Limb (tissue), 2 donors: ENCODE measurements at regions not wholly inside any gene's neighbourhood (a gene's known extent, or its start where the extent isn't known, plus 50 kb on each side); places are given as distances from the start of the nearest gene placed in this dataset.
"Not testable (repeated sequence)": the region's sequence is repeated elsewhere in the genome, so short reads cannot be mapped to it uniquely, and the experiment has no call there.

ENCODE experiments used
- DNase-seq, 2 donors: peaks; one replicate each; pipeline ENCODE4 v3.0.0-alpha.2; 2016; ENCODE audit errors: extremely low spot score in 2 of 2

- DNase-seq: no peak
Observed at GRCh38 chr2:77578354-77578753, 56.2 kb upstream of the LRRTM4 start.

DNA sequence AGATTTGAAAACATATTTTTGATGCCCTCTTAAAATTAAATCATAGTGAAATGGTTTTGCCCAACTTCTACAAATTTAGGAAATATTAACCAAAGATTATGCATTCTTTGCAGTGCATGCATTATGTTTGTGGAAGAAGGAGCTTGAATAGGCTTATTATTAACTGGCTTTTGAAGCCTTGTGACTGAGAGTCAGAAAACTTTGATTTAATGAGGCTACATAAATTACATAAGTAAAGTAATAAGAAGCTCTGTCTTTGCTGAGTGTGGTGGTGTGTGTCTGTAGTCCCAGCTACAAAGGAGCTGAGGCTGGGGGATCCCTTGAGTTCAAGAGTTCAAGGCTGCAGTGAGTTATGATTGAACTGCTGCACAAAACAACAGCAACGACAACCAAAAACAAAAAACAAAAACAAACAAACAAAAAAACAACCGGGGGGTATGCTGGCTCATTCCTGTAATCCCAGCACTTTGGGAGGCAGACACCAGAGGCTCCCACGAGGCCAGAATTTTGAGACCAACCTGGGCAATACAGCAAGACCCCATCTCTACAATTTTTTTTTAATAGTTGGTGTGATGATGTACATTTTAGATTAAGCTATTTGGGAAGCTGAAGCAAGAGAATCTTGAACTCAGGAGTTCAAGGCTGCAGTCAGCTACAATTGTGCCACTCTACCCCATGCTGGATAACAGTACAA is 57.0 kb upstream of the LRRTM4 start:
- DNase-seq: no peak

DNA sequence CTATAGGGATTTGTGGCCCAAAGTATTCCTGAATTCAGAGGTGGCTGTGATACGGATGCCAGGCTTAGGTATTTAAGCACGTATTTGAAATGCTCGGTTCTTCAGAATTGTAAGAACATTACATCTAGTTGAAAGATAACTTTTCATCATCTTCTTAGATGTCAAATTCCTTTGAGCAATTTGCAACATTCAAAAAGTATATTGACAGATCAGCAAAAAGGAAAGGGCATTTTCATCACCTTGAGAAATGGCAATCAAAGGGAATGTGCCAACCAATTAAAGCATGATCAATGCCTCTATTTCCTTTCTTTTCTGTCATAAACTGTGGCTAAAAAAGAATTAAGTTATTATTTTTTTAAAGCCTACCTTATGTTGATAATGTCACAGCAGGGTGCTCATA is 66.3 kb upstream of the LRRTM4 start:
- DNase-seq: no peak

GRCh38 chr2:77590298-77590917 is 68.2 kb upstream of the LRRTM4 start:
- no peak for DNase-seq

GRCh38 chr2:77592955-77593354 is 70.8 kb upstream of the LRRTM4 start:
- DNase-seq: not testable (repeated sequence)

- no peak for DNase-seq
Observed at GRCh38 chr2:77602771-77603170, 80.6 kb upstream of the LRRTM4 start.

DNA sequence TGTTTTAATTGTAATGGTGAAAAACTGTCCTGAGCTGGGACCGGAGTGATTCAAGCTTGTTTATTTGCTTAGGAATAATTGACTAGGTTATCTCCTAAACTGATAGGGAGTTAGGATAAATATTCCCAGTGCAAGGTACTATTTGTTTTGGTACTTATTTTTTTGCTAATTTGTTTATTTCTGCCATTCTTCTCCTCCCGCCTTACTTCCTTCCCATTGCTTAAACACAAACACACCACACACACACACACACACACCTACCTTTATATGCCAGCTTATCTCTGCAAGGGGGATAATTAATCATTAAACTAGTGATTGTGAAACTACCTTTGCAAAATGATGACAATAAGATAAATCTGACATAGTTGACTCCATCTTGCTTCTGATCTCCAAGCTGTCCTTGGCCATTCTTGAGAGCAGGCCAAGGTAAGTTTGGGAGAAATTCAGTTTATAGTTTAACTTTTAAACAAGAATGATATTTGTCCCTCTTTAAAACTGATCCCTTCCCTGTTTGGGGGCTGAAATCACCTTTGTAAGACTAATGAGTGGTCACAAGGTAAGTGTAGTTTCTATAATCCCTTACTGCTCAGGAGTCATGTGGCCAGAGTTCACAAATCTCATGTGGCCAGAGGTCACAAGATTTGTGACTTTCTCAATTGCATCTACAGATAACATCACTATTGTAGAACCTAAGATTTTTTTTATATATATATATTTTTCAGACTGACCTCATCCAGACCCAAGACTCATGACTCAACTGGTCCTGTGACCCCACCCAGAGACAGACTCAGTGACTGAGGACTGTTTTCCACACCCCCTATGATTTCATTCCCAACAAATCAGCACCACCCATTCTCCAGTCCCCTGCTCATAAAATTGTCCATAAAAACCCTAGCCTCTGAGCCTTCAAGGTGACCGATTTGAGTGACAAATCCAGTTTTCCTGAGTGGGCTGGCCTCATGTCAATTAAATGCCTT is 83.1 kb upstream of the LRRTM4 start:
- DNase-seq: no peak

DNA sequence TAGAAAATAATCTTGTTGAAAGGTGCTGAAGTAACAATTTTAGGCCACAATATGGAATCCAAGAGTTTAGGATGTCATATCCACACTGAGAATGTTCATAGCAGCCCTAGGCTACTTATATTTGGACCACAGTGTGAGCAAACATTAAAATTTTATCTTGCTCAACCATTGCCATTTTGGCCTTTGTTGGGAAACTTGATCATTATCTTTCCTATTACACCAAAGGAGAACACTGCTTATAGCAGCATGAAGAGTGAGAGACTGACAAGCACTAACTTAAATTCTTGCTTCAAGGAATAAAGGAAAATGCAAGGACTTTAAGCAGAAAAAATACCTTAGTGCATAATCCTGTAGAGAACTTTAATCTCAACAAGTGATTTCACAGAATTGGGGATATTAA is 86.3 kb upstream of the LRRTM4 start:
- DNase-seq: no peak

DNA sequence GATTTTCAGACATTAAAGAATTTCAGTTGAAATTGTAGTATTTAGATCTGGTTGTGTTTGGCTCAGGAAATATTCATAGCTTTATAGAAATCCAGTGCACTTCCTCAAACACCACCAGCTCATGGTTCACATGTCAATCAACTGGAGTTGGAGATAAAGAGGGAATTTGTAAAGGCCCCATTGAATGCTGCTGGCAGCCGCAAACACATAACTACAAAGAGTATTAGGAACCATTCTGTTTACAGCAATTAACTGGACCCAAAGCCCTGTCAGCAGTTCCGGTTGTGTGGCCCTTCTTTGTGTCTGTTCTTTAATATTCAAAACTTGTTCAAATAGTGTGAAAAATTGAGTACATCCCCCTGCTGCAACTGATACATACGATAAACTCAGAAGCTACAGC is 107.4 kb upstream of the LRRTM4 start:
- no peak for DNase-seq

DNA sequence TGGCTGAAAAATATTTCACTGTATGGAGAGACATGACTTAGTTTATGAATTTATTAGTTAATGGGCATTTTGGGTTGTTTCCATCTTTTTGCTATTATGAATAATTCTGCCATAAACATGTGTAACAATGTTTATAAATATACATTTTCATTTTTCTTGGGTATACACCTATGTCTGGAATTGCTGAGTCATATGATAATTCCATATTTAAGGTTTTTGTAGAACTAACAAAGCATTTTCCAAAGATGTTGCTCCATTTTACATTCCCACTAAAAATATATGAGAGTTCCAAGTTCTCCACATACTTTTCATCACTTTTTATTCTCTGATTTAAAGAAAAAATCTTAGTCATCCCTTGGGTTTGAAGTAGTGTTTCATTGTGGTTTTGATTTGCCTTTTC is 108.8 kb upstream of the LRRTM4 start:
- DNase-seq: no peak

- DNase-seq: no peak
Observed at GRCh38 chr2:77633601-77634000, 111.4 kb upstream of the LRRTM4 start.

GRCh38 chr2:77640924-77641323 is 118.7 kb upstream of the LRRTM4 start:
- no peak for DNase-seq

- DNase-seq: no peak
Observed at GRCh38 chr2:77642339-77642738, 120.2 kb upstream of the LRRTM4 start.

DNA sequence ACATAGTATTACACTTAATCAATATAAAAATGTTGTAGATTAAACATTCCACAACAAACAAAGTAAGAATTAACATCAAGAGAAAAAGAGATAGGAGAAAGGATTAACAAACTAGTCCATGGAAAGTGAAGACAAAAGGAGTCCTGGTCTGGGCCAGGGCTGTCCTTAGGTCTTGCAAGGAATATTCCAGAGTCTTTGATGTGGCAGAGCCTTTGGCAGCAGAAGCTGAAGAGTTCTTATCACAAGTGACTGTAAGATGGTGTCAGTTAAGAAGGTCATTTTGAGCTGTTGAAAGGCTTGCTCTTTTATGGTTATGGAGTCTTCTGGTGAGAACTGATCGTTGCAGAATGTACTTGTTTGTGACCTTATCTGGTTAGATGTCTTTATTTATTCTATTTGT is 127.7 kb upstream of the LRRTM4 start:
- no peak for DNase-seq

DNA sequence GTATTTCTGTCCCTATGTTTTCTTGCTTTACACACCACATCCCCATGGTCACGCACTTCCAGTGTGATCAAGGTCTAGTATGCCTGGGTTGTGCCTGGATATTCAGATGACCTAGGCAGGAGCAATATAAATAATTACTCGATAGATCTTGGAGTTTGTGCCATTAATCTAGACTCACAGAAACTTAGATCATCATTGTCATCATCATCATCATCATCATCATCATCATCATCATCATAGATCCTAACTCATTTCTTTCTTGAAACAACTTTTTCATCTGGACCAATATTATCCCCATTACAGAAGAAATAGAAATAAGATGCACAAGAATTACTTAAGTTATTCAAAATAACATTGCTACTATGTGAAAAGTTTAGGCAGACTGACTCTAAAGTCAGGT is 130.3 kb upstream of the LRRTM4 start:
- no peak for DNase-seq

DNA sequence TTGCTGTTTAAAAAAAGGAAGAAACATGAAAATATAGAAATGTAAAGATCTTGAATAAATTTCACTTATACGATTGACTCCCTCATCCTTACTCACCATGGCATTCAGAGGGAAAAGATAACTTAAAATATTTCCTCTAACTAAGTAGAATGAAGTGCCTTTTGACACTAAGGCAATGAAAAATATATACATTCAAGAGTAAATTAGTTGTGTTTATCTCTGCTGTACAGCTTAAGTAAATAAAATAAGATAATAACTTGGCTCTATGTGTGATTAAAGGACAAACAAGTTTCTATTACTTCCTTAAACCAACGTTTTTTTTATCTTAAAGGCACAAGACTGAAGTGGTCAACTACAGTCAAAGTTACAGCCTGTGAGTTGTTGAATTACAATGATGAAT is 142.3 kb upstream of the LRRTM4 start:
- no peak for DNase-seq

- DNase-seq: no peak
Observed at GRCh38 chr2:77666251-77666980, 144.2 kb upstream of the LRRTM4 start.

- not testable (repeated sequence) for DNase-seq
Observed at GRCh38 chr2:77684543-77685319, 162.6 kb upstream of the LRRTM4 start.

DNA sequence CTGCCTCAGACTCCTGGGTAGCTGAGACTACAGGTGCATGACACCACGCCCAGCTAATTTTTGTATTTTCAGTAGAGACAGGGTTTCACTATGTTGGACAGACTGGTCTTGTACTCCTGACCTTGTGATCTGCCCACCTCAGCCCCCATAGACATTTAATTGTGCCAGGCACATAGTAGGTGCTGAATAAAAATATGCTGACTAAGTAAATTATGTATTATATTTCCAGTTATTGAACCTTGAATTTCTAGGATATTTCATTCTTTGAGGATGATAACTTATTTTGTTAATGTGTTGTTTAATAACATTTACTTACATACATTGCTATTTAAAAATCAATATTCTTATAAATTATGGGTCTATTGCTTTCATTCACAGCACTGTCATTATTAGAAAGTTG is 190.4 kb upstream of the LRRTM4 start:
- DNase-seq: no peak

GRCh38 chr2:77713412-77713811 is 191.2 kb upstream of the LRRTM4 start:
- DNase-seq: no peak

DNA sequence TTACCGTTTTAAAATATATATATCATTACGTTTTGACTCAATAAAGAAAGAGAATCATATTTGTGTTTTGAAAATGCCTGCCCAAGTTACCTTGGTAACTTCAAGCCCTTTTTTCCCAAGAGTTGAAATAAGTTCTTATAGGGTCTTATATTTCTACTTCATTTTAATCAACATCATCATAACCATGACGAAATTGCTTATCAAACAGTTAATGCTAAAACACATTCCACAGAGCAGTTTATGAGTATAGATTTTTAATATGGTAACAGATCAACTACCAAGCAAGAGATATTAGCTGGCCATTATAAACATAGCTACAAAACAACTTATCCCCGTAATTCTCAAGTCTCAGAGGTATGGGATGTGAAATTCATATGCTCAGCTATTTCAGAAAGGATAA is 197.9 kb upstream of the LRRTM4 start:
- no peak for DNase-seq
